CD4-positive, alpha-beta T cell treated with Interleukin-21 for 1 hour (primary cell): ENCODE measurements at regions not wholly inside any gene's neighbourhood (a gene's known extent, or its start where the extent isn't known, plus 50 kb on each side); places are given as distances from the start of the nearest gene placed in this dataset.
A peak's percentile ranks its signal among the peaks of the same experiment; 100 is the strongest.
"Not testable (repeated sequence)": the region's sequence is repeated elsewhere in the genome, so short reads cannot be mapped to it uniquely, and the experiment has no call there.

Experiments used
- DNase-seq: peaks from one replicate; pipeline ENCODE4 v3.0.0-alpha.2; 2020

DNA sequence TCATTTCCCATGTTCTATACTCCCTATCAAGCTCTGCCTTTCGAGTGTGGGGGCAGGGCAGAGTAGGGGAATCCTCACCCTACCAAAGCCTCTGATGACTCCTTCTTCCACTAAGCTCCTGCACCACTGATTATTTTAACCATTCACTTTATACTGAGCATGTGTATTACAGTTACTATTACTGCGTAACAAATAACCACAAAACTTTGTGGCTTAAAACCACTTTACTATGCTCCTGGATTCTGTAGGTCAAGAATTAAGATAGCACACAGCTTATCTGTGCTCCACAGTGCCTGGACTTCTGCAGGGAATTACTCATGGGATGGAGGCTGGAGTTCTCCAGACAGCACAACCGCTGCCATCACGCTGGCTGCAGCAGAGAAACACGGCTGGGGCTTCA lies 117.4 kb upstream of the DNAJC10 start:
- DNase-seq: no peak

DNA sequence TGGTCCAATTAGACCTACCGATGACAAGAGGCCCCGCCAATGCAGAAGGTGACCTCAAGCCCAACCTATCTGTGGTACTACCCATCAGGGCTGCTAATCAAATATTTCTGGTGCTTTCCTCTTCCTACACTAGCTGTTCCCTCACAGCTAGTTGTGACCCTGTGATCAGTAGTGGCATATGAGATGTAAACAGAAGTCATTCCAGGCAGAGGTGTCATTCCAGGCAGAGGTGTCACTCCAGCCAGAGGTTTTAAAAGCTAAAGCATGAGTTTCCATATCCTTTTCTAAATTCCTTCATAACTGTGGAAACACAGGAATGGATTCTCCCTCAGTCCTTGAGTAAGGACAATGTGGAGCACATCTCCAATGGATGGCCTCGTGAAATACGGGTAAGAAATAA lies 110.9 kb upstream of the DNAJC10 start:
- no peak for DNase-seq

DNA sequence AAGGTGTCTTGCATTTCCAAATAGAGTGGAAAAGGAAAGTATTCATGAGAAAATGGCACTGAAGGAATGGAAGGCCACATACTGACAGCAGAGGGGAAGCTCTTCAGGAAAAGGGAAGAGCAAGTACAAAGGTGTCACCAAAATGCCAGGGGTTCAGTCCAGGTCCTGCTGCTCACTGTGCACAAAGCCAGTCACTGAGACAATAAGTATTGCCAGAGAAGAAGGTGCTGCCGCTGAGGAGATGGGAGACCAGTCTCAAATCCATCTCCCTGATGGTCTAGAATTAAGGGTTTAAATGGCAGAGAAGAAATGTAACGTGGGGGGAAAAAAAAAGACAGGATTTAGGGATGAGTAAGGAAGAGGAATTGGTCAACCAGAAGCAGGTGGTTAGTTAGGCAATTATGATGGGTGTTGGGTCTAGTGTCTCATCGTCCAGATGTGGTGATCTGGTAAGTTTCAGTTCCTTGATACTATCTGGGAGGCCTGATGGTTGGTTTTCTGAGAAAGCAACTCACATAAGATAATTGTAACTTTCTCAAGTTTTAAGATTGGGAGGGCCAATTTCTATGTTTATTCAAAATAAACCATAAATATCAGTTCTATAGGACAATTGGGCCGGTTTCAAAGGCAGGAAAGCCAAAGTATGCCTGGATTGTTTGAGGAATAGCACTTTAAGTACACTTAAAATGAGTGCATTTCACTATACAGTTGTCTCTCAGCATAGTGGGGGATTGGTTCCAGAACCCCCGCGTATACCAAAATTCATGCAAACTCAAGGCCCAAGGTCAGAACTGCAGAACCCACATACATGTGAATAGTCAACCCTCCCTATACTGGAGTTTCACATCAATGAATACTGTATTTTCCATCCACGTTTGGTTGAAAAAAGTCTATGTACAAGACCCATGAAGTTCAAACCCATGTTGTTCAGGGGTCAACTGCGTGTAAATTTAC lies 109.1 kb upstream of the DNAJC10 start:
- DNase-seq: no peak

DNA sequence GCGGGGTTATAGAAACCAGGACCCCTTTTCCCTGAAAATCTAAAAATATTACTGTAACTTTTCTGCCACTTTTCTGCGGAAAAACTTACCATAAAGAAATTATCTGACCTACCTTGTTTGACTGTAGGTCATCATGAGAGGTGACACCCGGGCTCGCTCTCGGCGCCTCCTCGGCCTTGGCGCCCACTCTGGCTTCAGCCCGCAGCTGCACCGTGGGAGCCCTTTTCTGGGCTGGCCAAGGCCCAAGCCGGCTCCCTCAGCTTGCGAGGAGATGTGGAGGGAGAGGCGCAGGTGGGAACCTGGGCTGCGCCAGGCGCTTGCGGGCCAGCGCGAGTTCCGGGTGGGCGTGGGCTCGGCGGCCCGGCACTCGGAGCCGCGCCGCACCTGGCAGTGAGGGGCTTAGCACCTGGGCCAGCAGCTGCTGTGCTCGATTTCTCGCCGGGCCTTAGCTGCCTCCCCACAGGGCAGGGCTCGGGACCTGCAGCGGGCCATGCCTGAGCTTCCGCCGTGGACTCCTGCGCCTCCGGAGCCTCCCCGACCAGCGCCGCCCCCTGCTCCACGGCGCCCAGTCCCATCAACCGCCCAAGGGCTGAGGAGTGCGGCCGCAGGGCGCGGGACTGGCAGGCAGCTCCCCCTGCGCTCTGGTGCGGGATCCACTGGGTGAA lies 107.7 kb upstream of the DNAJC10 start:
- no peak for DNase-seq

DNA sequence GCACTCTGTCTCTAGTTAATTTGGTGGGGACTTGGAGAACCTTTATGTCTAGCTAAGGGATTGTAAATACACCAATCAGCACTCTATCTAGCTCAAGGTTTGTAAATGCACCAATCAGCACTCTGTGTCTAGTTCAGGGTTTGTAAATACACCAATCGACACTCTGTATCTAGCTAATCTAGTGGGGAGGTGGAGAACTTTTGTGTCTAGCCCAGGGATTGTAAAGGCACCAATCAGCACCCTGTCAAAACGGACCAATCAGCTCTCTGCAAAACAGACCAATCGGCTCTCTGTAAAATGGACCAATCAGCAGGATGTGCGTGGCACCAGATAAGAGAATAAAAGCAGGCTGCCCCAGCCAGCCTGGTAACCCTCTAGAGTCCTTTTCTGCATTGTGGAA lies 107.1 kb upstream of the DNAJC10 start:
- DNase-seq: not testable (repeated sequence)

DNA sequence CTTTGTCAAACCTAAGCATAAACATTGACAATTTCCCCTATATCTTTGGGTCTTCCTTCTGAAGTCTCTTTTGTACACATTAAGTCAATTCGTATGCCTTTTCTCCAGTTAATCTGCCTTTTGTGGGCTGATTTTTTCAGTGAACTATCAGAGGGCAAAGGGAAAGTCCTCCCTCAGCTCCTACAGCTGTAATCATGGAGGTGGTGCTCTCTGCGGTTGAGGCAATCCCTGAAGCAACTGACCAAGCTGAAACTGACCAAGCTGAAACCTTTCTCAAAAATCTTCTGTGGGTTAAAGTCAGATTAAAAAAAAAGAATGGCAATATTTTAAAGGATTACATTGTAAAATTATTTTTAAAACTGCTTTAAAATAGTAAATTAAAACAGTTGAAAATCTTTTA lies 105.8 kb upstream of the DNAJC10 start:
- no peak for DNase-seq

DNA sequence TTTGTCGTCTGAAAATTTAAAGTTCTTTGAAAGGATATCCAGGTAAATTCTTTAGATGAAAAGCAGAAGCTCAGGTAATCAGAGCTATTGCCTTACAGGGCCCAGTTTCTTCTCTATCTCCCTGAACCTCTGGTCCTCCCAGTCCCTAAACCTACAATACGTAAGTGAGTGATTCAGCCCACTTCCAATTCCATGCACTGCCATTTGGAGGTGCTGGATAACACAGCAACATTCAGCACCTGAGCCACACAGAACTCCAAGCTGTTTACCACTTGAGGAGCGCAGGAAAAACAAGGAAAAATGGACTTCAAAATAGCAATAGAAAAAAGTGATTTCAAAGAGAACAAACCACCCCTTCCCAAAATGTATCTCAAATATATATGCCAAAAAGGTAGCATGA lies 105.0 kb upstream of the DNAJC10 start:
- no peak for DNase-seq

DNA sequence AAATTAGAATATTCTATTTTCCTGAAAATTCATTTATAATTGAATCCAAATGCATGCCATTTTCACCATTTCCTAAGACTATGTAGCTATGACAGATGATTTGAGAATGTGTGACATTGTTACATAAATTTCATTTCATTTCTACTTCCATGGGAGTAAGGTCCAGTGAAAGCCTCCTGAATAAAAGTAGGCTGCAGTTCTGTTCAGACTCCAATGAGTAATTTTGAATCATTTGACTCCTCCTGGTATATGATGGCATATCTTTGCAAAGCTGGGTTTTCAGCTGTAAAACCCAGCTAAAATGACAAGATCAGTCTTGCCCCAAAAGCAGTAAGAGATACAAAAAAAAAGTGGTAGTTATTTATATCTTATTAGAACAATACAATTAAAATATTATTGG lies 101.0 kb upstream of the DNAJC10 start:
- no peak for DNase-seq

DNA sequence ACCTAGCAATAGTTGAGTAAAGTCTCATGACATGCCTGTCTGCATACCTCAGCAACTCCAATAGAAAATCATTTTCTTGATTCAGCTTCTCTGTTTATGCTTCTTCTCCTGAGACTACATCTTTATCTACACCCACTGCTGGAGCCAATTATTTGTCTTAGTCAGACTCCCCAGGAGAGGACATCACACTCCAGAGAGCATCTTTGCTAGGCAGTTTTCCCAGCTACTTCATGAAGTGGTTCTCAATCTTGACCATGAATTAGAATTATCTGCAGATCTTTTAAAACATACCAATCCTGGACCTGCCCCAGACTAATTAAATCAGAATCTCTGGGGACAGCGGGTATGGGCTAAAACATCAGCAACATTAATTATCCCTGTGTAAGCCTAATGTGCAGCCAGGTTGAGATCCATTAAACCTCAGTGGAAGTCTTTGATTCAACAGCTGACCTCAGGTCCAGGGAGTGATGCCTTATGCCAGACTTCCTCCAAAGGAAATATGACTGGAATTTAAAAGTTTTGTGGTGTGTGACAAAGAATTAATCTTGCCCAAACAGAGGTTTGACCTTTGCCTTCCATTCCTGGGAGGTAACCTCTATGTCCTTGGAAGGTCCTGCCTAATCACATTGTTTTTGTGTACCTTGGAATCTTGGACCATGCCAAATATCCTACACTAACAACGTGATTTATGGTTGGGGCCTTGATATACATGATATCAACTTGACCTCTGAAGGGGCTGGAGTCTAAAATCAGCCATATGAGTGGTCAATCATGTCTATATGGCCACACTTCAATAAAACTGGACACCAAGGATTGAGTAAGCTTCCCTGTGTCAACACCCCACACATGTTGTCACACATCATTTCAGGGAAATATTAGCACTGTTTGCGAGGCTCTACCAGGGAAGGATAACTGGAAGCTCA lies 99.3 kb upstream of the DNAJC10 start:
- DNase-seq: no peak

DNA sequence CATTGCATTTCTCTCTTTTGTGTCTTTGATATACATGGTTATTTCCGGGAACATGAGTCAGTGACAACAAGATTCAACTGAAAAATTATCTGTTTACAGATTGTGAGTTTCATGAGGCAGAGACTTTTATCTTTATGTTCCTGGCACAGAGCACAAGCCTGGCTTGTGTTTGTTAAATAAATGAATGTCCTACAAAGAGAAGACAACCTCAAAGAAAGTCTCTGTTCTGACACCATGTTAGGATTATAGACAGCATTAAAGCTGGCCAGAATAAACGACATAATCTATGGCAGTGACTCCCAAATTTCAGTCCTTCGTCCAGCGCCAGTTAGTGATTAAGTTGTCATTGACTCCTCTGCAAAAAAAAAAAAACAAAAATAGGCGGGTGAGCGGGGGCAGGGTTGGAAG lies 97.4 kb upstream of the DNAJC10 start:
- no peak for DNase-seq

DNA sequence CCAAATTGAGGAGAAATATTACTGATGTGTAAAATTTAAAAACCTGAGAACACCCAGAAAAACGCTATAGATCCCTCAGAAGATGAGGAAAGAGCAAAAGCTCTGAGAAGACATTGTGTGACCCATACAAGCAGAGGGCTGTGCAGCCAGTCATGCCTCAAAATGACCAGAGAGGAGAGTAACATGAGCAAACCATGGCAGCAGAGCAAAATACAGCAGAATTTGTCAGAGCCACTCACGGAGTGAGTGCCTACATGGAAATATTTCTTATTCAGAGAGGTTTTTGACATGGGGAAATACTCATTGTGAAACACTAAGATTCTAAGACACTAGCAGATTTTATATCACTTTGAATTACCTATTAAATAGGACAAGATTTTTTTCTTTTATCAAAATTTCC lies 96.8 kb upstream of the DNAJC10 start:
- no peak for DNase-seq

DNA sequence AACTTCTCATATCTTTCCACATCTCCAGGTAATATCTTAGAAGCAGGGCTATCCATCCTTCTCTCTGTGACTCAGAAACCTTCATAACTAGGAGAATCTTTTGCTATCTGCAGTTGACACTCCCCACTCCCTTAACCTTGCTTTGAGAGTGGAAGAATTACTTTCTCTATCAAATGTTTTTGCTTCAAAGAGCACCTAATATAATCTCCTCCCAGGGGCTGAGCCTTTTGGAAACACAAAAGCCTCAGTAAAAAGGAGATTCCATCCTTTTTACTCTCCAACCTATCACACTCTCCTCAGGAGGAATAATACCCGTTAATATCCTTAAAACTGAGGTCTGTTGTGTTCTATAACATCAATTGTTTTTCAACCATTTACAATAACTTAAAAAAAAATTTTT lies 94.9 kb upstream of the DNAJC10 start:
- no peak for DNase-seq

DNA sequence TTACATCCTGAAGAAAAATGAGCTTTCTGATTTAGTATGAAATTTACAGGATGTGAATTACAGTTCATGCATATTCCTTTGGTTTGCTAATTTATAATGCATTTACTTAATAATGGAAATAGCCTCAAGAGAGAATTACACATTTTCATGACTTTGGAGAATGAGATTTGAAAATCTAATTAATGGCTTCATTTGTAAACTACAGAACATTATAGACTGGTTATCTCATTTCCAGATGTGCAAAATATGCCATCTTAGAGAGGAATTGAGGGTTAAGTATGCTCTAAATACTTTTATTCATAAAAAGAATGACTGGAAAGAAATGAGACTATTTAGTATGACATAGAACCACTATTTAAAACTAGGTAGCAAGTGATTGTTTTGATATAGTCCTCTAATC lies 94.2 kb upstream of the DNAJC10 start:
- DNase-seq: no peak

DNA sequence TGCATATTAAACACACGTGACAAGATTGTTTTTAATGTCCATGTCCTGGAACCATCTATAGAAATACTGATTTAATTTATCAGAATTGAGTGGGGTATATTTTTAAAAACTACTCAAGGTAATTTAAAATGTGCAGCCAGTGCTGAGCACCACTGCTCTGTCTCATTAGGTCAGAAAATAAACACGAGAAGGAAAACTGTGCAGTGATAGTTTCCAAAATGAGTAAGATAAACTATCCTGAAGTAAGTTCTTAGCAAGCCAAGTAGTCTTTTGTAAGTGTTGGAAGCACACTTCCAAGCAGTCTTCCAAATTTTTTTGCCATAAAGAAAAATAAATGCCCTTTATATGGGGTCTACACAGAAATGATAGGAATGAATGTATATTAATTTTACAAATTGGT lies 93.8 kb upstream of the DNAJC10 start:
- no peak for DNase-seq

DNA sequence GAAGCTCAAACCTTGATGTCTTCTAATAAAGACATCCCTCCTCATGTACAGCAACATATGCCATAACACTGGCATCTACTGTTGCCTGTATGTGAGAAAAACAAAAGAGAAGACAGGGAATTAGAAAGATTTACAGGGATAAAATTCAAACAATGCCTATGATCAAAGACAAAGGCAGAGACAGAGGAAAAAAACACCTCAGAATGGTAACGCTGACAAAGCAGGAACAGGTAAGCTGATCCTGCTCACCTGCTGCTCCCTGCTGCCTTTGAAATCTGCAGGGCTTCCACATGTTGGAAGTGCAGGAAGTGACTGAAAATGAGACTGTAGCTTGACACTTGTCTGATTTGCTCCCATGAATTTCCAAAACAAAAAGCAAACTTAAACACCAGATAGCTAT lies 90.2 kb upstream of the DNAJC10 start:
- no peak for DNase-seq

DNA sequence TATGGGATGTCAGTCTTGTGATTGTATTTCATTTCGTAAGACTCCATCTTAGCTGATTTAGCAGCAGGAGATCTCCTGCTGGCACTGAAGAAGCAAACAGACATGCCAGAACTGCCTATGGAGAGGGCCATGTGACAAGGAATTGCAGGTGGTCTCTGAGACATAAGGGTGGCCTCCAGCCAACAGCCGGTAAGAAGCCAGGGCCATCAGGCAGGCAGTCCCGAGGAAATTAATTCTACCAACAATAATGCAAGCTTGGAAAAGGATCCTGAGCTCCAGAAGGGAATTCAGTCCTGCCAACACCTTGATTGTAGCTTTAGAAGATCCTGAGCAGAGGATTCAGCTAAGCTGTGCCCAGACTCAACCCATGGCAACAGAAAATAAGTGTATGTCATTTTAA lies 87.1 kb upstream of the DNAJC10 start:
- no peak for DNase-seq

DNA sequence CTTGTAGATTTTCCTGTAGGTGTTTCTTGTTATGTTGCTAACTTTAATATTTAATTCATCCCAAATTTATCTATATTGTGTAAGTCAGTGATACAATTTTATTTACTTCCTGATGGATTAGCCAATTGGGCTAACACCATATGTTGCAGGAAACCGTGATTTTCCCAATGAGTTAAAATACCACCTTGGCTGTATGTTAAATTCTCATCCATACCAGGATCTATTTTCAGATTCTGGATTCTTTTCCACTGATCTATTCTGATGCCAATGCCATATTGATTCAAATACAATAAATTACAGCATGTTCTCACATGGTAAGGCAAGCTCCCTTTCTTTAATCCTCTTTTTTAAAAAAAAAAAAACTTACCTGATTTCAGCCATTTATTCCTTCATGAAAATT lies 85.8 kb upstream of the DNAJC10 start:
- no peak for DNase-seq

DNA sequence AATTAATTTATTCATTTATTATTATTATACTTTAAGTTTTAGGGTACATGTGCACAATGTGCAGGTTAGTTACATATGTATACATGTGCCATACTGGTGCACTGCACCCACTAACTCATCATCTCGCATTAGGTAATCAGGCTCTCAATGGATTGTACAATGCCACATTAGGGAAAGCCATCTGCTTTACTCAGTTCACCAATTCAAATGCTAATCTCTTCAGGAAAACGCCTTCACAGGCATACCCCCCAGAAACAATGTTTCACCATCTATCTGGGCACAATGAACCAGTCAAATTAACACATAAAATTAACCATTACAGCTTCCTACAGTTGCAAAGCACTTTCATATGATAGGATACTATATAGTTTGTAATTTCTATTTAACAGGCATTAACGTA lies 84.8 kb upstream of the DNAJC10 start:
- no peak for DNase-seq

DNA sequence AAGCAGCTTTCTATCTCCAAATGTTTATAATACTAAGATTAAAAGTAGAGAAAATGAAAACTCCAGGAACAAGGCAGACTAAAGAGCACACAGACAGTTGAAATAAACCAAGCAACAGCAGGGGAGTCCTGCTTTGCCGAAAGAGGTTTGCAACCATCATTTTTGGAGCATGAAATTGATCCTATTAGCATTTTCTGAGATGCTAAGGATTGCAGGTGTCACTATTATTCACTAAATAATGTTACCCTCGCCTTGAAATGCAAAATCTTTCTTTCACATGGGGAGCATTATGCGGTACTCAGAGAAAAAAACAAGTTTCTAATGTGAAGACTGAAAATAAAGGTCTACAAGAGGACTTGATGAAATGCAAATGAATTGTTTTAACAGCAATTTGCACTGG lies 81.7 kb upstream of the DNAJC10 start:
- DNase-seq: no peak

DNA sequence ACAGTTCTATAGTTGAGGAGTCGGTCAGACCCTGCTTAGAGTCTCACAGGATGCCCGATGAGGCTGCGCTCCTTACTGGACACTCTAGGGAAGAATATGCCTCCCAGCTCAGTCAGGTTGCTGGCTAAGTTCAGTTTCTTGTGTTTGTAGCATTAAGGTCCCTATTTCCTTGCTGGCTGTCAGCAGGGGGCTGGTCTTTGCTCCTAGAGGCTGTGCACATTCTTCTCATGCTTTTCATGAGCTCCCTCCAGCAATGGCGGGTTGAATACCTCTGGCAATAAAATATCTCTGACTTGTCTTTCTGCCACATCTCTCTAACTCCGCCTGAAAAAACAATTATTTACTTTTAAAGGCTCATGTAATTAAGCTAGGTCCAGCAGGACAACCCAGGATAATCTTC lies 79.4 kb upstream of the DNAJC10 start:
- DNase-seq: no peak

DNA sequence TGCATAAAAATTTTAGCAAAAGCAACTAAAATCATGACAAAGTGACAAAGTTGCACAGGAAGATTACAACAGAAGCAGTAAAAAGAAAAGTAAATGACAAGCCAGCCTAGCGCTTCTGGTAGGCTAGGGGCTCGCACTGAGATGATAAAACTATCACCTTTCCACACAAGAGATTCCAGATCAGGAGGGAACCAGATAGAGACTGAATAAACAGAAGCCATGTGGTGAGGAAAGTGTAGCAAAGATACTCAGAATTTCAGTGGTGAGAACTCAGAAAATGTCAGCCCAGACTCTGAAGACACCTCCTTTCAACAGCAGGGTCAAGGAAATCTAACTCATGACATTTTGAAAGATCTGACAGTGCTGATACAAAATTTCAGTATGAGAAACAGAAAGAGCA lies 77.4 kb upstream of the DNAJC10 start:
- no peak for DNase-seq

DNA sequence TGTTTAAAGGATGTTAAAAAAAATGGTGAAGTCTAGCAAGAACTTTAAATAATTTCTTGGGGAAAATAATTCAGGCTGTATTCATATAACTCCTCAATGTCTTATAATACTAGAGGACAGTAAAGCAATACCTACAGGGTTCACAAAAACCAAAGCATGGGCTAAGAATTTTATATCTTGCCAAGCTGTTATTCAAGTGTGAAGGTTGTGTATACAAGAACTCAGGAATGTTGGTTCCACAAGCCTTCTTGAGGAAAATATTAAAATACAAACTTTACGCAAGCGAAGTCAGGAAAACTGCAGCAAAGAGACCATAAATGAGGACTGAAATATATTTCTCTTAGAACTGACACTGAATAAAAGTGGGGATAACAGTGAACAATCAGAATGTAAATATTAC lies 76.1 kb upstream of the DNAJC10 start:
- no peak for DNase-seq

DNA sequence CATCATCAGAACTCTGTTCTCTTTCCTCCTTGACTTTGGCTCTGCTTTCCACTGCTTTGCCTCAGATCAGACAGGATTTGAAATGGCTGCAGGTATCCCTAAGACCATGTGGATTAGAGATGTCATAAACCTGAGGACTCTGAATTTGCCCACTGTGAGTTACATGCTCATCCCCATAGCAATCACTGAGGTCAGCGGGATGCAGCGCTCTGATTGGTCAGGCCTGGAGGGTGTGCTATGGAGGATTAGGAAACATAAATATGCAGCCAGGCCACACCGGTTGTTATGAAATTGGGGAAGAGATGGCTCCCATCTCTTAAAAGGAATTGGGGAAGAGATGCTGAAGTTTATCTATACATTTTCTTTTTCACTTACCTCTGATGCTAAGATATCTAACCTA lies 73.7 kb upstream of the DNAJC10 start:
- peak; percentile 35 for DNase-seq
